Central memory CD8-positive, alpha-beta T cell (primary cell): ENCODE measurements at regions not wholly inside any gene's neighbourhood (a gene's known extent, or its start where the extent isn't known, plus 50 kb on each side); places are given as distances from the start of the nearest gene placed in this dataset.

ENCODE experiments used
- ATAC-seq: fragments of 150-1000 bp; cut with Tn5 transposase; replicated peaks from 2 replicates; pipeline ENCODE4 v1.10.0; 2022; ENCODE audit warnings: mild to moderate bottlenecking, moderate FRiP score, moderate number of reproducible peaks; ENCODE audit not compliant: poor library complexity, severe bottlenecking; ENCODE audit errors: extremely low read depth
- DNase-seq, 2 donors: peaks; one replicate each; pipeline ENCODE4 v3.0.0; 2021; ENCODE audit warnings: low spot score in 2 of 2
- H3K27ac Mint-ChIP-seq: one replicate; pipeline ENCODE4 v1.8.0; 2022; ENCODE audit warnings: low read depth, mild to moderate bottlenecking, moderate library complexity, mixed read lengths
- H3K27me3 Mint-ChIP-seq: one replicate; pipeline ENCODE4 v1.8.0; 2022; ENCODE audit warnings: mixed read lengths
- H3K36me3 Mint-ChIP-seq: one replicate; pipeline ENCODE4 v1.8.0; 2022; ENCODE audit warnings: mild to moderate bottlenecking, moderate library complexity, mixed read lengths; ENCODE audit not compliant: insufficient read depth
- H3K4me1 Mint-ChIP-seq: one replicate; pipeline ENCODE4 v1.8.0; 2022; ENCODE audit warnings: mixed read lengths
- H3K4me3 Mint-ChIP-seq: one replicate; pipeline ENCODE4 v1.8.0; 2022; ENCODE audit warnings: mild to moderate bottlenecking, moderate library complexity, mixed read lengths
- H3K9me3 Mint-ChIP-seq: one replicate; pipeline ENCODE4 v1.8.0; 2022; ENCODE audit warnings: mixed read lengths

DNA sequence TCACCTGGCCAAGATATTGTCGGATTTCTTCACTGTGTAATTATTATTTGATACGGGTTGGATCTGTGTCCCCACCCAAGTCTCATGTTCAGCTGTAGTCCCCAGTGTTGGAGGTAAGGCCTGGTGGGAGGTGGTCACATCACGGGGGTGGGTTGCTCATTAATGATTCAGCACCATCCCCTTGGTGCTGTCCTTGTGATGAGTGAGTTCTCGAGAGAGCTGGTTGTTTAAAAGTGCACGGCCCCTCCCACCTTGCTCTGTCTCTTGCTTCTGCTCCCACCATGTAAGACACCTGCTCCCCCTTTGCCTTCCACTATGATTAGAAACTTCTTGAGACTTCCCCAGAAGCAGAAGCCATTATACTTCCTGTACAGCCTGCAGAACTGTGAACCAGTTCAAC lies 173.9 kb upstream of the PMEPA1 start:
- Mint-ChIP-seq H3K4me3 (no peak overlapping the region), H3K4me1 (no peaks in the 10 kb centered on the region), H3K27me3 (peaks cover 53% of the 10 kb centered on the region), H3K9me3 (no peaks in the 10 kb centered on the region), H3K27ac (no peak overlapping the region), H3K36me3 (peaks cover 1% of the 10 kb centered on the region)
- ATAC-seq = no peak
- DNase-seq = no peak

DNA sequence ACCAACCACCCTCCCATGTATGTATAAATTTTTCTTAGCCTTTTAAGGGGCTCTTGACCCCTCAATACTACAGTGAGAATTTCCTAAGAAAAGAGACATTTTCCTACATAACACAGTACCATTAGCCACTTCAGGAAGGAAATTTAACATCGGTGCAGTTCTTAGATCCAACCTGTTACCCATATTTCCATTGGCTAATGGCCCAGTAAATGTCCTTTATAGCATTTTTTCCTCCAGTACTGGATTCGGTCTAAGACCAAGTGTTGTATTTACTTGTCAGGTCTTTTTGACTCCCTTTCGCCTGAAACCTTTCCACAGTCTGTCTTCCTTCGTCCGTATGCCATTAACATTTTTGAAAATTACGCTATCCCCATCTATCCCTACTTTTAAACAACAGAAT lies 173.4 kb upstream of the PMEPA1 start:
- Mint-ChIP-seq H3K27ac (no peak overlapping the region), H3K36me3 (peaks cover 1% of the 10 kb centered on the region), H3K4me1 (no peaks in the 10 kb centered on the region), H3K4me3 (no peak overlapping the region), H3K27me3 (peaks cover 50% of the 10 kb centered on the region), H3K9me3 (no peaks in the 10 kb centered on the region)
- DNase-seq (no peak), ATAC-seq (no peak)

DNA sequence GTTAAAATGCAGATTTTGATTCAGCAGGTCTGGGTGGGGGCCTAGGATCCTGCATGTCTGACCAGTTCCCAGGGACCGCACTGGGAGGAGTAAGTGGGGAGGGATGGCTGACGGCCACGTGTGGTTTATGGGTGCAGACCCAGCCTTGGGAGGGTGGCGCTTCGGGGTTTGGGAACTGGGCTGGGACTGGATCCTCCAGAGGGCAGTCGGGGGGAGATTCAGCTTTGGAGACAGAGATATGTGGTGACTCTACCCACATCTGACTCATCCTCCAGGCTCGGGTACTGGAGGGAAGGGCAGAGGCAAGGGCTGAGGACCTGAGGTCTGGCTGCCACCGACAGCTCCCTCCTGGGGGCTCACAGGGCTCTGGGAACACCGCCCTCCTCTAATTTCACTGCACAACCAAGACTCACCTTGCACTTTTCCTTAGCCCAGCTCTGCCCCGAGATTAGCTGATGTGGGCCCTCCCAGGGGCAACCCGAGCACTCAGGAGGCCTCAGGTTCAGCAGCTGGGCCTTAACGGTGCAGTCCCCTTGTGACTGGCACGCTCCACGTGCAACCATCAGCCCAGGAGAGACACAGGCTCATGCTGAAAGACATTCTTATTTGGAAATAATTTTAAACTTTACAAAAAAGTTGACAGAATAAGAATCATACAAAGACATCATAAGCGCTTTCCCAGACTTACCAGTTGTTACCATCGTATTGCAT lies 172.8 kb upstream of the PMEPA1 start:
- H3K36me3 Mint-ChIP-seq = peaks cover 1% of the 10 kb centered on the region
- H3K4me1 Mint-ChIP-seq = no peaks in the 10 kb centered on the region
- H3K9me3 Mint-ChIP-seq = no peaks in the 10 kb centered on the region
- H3K4me3 Mint-ChIP-seq = no peak overlapping the region
- H3K27me3 Mint-ChIP-seq = peaks cover 50% of the 10 kb centered on the region
- no peak for DNase-seq
- no peak for ATAC-seq
- no peak overlapping the region for H3K27ac Mint-ChIP-seq

DNA sequence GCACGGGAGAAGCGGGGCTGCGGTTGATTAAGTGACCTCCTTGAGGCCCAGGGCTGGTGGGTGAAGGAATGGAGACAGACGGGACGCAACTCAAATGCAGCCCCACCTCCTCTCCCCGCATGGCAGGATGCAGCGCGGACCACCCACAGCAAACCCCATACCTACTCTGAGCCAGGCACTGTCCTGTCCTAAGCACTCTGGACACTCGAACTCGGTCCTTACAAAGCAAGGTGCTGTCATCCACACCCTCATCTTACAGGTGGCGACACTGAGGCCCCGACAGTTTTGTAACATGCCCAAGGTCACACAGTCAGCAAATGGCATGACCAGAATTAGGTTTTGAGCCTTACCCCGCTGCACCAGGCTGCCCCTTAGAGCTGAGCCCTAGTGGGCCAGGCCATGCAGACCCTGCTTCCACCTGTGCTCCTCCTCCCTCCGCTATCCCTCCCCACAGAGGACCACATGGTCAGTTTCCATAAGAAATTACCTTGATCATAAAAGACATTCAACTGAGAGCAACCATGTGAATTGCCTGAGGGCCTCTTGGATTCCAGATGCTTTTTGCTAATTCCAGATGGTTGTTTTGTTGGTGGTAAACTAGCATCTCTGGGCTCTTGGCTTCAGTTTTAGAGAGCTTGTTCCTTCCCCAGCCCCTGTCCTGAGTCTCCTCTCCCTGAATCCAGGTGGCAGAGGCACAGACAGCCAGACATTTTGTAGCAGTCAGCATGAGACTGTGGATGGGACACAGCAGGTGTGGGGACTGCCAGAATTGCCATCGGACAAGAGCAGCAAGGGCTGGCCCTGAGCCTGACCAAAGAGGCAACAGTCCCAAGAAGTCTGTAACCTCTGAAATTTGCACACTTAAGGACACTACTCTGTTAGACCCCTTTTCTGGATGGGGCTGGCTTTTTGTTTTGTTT lies 171.9 kb upstream of the PMEPA1 start:
- Mint-ChIP-seq H3K4me3 (no peak overlapping the region), H3K36me3 (peaks cover 1% of the 10 kb centered on the region), H3K4me1 (no peaks in the 10 kb centered on the region), H3K9me3 (no peaks in the 10 kb centered on the region), H3K27me3 (peaks cover 48% of the 10 kb centered on the region), H3K27ac (no peak overlapping the region)
- ATAC-seq = no peak
- no peak for DNase-seq

DNA sequence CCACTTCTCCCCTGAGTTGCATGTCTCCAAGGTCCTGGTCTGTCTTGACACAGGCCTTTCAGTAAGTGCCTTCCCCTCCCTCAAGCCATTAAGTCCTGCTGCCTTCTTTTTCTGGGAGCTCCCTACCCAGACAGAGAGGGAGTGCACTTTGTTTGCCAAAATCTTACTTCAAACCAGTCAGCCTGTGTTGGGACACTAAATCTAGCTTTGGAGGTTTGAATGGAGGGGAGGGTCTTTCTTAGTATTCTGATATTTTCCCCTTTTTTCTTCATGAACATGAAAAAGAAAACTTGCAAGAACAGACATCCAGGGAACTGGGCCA lies 170.7 kb upstream of the PMEPA1 start:
- no peak for ATAC-seq
- no peak for DNase-seq
- no peak overlapping the region for H3K4me3 Mint-ChIP-seq

DNA sequence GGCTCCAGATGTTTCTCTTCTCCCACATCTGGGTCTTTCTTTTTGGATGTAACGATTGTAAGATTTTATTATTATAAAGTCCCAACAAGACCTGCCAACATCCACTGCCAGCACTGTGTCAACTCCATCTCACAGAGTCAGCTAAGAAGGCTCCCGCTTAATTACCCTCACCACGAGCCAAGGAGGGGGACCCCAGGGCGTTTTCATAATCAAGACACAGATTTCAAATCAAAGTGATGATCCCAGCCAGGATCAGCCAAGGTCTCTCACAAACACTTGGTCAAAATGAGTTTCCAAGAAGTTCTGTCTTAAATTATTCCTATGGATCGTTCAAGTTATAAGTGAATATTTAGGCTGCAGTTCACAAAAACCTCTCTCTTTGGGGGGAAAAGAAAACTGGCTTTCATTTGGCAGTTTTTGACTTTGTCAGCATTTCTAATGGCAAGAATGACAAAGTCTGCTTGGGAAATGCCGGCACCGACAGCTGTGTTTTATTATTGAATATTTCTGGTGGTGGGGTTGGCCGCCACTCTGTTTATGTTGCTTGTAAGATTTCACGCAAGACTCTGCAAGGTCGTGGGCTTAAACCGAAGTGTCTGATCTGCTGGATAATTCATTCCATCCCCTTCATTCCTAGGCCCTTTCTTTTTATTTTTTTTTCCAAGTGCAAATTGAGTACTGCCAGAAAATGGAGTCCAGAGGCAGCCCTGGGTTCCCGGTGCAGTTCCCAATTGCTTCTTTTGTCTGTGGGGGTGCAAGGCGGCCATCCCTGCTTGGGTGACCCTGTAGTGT lies 170.2 kb upstream of the PMEPA1 start:
- Mint-ChIP-seq H3K27me3 (peaks cover 57% of the 10 kb centered on the region), H3K4me3 (no peak overlapping the region), H3K4me1 (no peaks in the 10 kb centered on the region), H3K9me3 (no peaks in the 10 kb centered on the region), H3K36me3 (peaks cover 1% of the 10 kb centered on the region), H3K27ac (no peak overlapping the region)
- no peak for DNase-seq
- no peak for ATAC-seq

More for the DNA sequence above, 170.7 kb upstream of the PMEPA1 start:
- H3K4me1 Mint-ChIP-seq = no peaks in the 10 kb centered on the region
- peaks cover 1% of the 10 kb centered on the region for H3K36me3 Mint-ChIP-seq
- peaks cover 51% of the 10 kb centered on the region for H3K27me3 Mint-ChIP-seq
- H3K27ac Mint-ChIP-seq = no peak overlapping the region
- H3K9me3 Mint-ChIP-seq = no peaks in the 10 kb centered on the region

DNA sequence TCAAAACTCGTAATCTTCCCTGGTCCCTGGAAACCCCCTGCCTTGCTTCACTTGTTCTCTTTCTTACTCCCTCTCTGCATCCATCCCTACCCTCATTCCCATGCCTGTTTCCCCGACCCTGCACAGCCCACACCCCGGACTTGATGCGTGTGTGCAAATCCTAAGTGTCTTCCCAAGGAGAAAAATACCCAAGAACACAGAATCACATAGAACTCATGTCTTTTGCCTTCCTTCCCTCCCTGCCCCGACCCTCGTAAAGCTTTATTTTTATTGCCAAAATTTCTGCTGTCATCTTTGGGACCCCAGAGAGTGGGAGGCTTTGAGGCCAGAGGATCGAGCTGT lies 169.6 kb upstream of the PMEPA1 start:
- DNase-seq = no peak
- no peak overlapping the region for H3K27ac Mint-ChIP-seq
- no peak overlapping the region for H3K4me3 Mint-ChIP-seq
- H3K4me1 Mint-ChIP-seq = no peaks in the 10 kb centered on the region
- ATAC-seq = no peak
- H3K36me3 Mint-ChIP-seq = peaks cover 1% of the 10 kb centered on the region
- H3K27me3 Mint-ChIP-seq = peaks cover 55% of the 10 kb centered on the region
- H3K9me3 Mint-ChIP-seq = no peaks in the 10 kb centered on the region

DNA sequence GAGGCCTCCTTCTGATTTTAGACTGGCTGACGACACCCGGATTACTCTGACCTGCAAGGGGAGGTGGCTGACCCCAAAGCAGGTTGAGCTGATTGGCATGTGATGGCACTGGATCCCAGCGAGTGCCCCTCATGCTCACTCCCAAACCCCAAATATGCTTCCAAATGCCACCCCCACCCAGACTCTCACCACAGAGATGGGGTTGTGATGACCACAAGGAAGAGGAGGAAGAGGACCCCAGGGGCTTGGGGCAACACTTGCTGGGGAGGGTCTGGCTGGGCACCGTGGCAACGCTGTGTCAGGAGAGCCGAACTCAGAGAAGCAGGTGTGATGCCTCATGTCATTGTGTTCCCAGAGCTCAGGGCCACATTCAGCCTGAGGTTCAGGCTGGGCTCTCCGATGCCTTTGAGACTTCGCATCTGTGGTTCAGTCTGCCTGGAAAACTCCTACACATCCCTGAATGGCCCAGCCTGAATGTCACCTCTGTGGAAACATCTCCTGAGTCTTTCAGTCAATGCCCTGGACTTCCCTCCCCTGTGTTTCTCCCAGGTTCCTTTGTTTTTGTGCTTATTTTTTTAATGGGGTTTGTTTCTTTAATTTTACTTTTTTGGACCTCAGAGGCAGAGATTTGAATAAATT lies 169.1 kb upstream of the PMEPA1 start:
- ATAC-seq (no peak), DNase-seq (no peak)
- Mint-ChIP-seq H3K4me3 (no peak overlapping the region), H3K27ac (no peak overlapping the region), H3K4me1 (no peaks in the 10 kb centered on the region), H3K9me3 (no peaks in the 10 kb centered on the region), H3K36me3 (peaks cover 1% of the 10 kb centered on the region), H3K27me3 (peaks cover 50% of the 10 kb centered on the region)

DNA sequence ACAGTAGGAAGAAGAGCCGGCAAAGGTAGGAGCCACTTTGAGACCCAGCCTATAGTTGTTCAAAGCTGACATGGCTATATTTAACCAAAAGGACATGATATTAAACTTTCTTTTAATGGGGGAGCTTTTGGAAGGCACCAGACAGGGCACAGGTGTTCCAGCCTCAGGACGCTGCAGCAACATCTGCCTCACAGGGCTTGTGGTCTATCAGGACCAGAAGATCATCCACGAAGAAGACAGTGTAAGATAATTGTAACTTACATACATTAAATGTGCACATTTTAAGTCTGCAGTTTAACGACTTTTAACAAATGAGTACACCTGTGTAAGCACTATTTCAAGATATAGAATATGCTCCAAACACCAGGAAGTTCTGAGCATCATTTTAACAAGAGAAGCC lies 168.2 kb upstream of the PMEPA1 start:
- DNase-seq (no peak), ATAC-seq (no peak)
- Mint-ChIP-seq H3K9me3 (no peaks in the 10 kb centered on the region), H3K27me3 (peaks cover 45% of the 10 kb centered on the region), H3K36me3 (peaks cover 1% of the 10 kb centered on the region), H3K4me3 (no peak overlapping the region), H3K4me1 (no peaks in the 10 kb centered on the region), H3K27ac (no peak overlapping the region)

DNA sequence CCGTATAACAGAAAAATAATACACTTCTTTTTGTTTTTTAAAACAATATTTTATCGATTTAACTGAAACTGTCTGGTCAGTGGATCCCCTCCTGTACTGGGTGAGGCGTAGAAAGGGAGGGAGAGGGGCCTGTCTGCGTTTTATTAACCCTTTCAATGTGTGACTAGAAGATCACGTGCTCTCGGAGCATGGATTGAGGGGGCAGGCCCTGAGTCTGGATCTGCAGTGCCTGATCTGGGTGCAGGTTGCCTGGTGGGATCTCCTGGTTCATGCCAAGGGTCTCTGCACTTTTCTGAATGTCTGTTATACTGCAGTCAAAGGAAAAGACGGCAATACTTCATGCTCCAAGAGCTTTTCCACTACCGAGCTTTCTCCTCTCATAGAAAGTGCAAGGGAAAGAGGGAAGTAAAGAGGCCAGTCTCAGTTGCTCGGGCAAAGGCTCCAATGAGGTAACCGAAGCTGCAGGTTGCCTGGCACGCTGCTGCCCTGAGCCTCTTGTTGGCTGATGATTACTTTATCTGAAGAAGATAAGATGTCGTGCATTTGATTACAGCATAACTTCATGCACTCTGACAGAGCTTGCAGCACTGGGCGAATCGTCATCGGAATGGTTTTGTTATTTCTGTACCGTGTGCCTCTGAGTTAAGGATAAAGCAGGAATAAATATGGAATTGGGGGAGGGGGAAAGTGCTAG lies 167.5 kb upstream of the PMEPA1 start:
- DNase-seq = no peak
- no peak overlapping the region for H3K4me3 Mint-ChIP-seq

DNA sequence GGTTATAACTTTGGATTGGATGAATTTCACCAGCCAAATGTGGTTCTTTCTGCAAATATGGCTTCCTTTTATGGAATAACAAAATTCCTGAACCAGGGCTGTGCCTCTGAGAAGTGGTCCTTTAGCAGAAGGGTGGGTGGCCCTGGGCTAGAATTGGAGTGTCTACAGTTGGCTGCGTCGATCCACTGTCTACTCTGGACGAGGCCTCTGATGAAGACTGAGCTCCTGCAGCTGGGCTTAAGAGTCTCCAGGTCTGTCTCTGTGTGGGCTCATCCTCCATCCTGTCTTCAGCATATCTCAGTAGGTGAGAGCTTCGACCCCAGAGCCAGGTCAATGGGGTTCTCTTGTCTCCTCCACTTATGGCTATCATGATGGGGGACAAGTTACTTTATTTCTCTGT lies 166.3 kb upstream of the PMEPA1 start:
- Mint-ChIP-seq H3K4me3 (no peak overlapping the region), H3K4me1 (no peaks in the 10 kb centered on the region), H3K27me3 (peaks cover 40% of the 10 kb centered on the region), H3K36me3 (no peaks in the 10 kb centered on the region), H3K9me3 (no peaks in the 10 kb centered on the region), H3K27ac (no peak overlapping the region)
- DNase-seq (no peak), ATAC-seq (no peak)

More for the DNA sequence above, 167.5 kb upstream of the PMEPA1 start:
- no peak for ATAC-seq
- H3K4me1 Mint-ChIP-seq = no peaks in the 10 kb centered on the region
- peaks cover 40% of the 10 kb centered on the region for H3K27me3 Mint-ChIP-seq
- H3K36me3 Mint-ChIP-seq = no peaks in the 10 kb centered on the region
- no peaks in the 10 kb centered on the region for H3K9me3 Mint-ChIP-seq
- H3K27ac Mint-ChIP-seq = no peak overlapping the region

DNA sequence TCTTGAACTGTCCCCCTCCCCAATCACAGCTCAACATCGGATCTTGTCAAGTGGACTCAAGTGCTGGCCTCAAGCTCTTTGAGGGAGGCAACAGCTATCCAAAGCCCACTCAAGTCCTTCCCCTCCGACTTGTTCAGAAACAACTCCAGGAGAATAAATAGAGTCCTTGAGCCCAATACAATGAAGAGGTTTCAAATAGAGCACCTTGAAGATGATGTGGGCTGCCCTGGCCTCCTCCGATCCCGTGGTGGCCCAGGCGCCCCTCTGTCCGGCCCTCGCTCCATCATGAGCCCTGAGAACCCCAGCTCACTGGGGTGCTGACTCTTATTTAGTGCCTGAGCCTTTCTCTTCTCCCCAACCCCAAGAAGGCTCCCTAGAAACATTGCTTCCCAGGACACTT lies 164.3 kb upstream of the PMEPA1 start:
- Mint-ChIP-seq H3K4me3 (no peak overlapping the region), H3K36me3 (no peaks in the 10 kb centered on the region), H3K27ac (no peak overlapping the region), H3K9me3 (no peaks in the 10 kb centered on the region), H3K27me3 (peaks cover 53% of the 10 kb centered on the region), H3K4me1 (no peaks in the 10 kb centered on the region)
- DNase-seq = no peak
- no peak for ATAC-seq
